ENCODE measurements at regions not wholly inside any gene's neighbourhood (a gene's known extent, or its start where the extent isn't known, plus 50 kb on each side); places are given as distances from the start of the nearest gene placed in this dataset.

DNA sequence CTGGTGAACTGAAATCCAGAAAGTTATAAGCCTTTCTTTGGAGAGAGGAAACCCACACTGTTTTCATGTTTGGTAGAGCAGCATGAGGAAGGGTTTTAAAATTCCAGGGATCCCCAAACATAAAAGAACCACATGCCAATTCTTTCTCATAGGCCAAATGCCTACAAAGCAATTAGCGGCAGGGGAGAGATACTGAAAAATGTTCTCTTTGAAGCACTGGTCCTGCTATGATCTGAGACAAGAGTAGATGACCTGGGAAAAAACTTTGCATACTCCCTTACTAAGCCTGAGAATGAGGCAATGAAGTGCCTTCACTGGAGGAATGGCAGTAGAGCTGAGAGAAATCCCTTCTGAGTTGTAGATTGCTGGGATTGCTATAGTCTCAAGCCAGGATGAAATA lies 1261.7 kb downstream of the DSC3 start:
- Histone ChIP-seq H3K9me3 (ENCODE audit: insufficient read depth, low read length, severe bottlenecking) (no peaks in the 10 kb centered on the region), H2AFZ (ENCODE audit: low read depth, low read length) (no peak overlapping the region), H3K4me3 (ENCODE audit: low read depth in 1 of 2, low read length in 2 of 2) (no peak overlapping the region), H3K27ac (ENCODE audit: low read length) (no peak overlapping the region), H3K79me2 (ENCODE audit: insufficient read depth, low read length) (no peaks in the 10 kb centered on the region), H4K20me1 (ENCODE audit: insufficient read depth, low read length) (no peaks in the 10 kb centered on the region), H3K36me3 (ENCODE audit: insufficient read depth, low read length) (no peaks in the 10 kb centered on the region), H3K4me1 (ENCODE audit: insufficient read depth, low read length) (no peaks in the 10 kb centered on the region), H3K27me3 (ENCODE audit: insufficient read depth, low read length, poor library complexity) (no peaks in the 10 kb centered on the region), H3K9ac (ENCODE audit: low read depth, low read length) (no peak overlapping the region), H3K4me2 (ENCODE audit: insufficient read depth, low read length) (no peak overlapping the region)
- TF ChIP-seq EZH2 (IDR thresholded peaks at IDR 0.05; ENCODE audit: borderline replicate concordance, low read depth, low read length, severe bottlenecking): no peak
- TF ChIP-seq, protein P1, sequence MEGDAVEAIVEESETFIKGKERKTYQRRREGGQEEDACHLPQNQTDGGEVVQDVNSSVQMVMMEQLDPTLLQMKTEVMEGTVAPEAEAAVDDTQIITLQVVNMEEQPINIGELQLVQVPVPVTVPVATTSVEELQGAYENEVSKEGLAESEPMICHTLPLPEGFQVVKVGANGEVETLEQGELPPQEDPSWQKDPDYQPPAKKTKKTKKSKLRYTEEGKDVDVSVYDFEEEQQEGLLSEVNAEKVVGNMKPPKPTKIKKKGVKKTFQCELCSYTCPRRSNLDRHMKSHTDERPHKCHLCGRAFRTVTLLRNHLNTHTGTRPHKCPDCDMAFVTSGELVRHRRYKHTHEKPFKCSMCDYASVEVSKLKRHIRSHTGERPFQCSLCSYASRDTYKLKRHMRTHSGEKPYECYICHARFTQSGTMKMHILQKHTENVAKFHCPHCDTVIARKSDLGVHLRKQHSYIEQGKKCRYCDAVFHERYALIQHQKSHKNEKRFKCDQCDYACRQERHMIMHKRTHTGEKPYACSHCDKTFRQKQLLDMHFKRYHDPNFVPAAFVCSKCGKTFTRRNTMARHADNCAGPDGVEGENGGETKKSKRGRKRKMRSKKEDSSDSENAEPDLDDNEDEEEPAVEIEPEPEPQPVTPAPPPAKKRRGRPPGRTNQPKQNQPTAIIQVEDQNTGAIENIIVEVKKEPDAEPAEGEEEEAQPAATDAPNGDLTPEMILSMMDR (IDR thresholded peaks at IDR 0.05; ENCODE audit: borderline replicate concordance, extremely low read depth, low read length, poor library complexity, severe bottlenecking): no peak
- ATAC-seq (ENCODE audit: insufficient read depth, low read depth) (no peak), DNase-seq (no peak)

DNA sequence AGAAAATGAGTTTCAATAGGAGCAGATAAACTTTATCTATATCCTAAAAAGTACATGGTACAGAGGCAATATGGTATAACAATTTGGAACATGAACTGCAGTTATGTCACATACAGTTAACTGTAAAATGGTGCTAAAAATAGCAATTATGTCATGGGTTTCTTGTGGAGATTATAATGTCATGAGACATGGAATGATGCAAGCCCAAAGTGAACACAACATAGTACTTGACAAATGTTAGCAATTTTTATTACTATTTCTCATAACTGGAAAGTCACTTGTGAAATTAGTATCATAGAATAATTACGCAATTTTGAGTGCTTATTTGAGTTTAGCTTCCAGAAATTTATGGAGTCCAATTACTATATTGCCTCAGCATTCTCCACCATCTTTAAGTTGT lies 1263.4 kb downstream of the DSC3 start:
- Histone ChIP-seq H3K4me2 (ENCODE audit: insufficient read depth, low read length) (no peak overlapping the region), H3K4me1 (ENCODE audit: insufficient read depth, low read length) (no peaks in the 10 kb centered on the region), H3K27ac (ENCODE audit: low read length) (no peak overlapping the region), H4K20me1 (ENCODE audit: insufficient read depth, low read length) (no peaks in the 10 kb centered on the region), H3K36me3 (ENCODE audit: insufficient read depth, low read length) (no peaks in the 10 kb centered on the region), H3K4me3 (ENCODE audit: low read depth in 1 of 2, low read length in 2 of 2) (no peak overlapping the region), H3K27me3 (ENCODE audit: insufficient read depth, low read length, poor library complexity) (no peaks in the 10 kb centered on the region), H3K9me3 (ENCODE audit: insufficient read depth, low read length, severe bottlenecking) (no peaks in the 10 kb centered on the region), H3K9ac (ENCODE audit: low read depth, low read length) (no peak overlapping the region), H3K79me2 (ENCODE audit: insufficient read depth, low read length) (no peaks in the 10 kb centered on the region), H2AFZ (ENCODE audit: low read depth, low read length) (no peak overlapping the region)
- no peak for ATAC-seq (ENCODE audit: insufficient read depth, low read depth)
- no peak for DNase-seq
- TF ChIP-seq EZH2 (IDR thresholded peaks at IDR 0.05; ENCODE audit: borderline replicate concordance, low read depth, low read length, severe bottlenecking): no peak
- TF ChIP-seq, protein P1 (IDR thresholded peaks at IDR 0.05; ENCODE audit: borderline replicate concordance, extremely low read depth, low read length, poor library complexity, severe bottlenecking): no peak

DNA sequence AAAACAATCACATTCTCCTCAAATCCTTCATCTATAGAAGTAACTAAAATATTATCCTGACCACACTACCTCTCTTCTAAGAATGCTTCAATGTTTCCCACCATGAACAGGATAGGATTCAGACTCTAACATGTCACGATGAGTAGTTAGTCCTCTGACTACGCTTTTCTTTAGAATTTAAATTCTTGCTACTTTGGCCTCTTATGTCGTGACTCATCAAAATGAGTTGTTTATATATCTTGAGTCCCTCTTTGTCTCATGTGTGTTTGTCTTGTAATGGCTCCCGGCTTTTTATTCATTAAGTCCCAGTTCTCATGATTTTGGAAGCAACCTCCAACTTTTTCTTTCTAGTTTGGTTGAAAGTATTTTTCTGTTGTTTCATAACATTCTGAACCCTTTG lies 1289.2 kb downstream of the DSC3 start:
- no peaks in the 10 kb centered on the region for H4K20me1 ChIP-seq (ENCODE audit: insufficient read depth, low read length)
- no peaks in the 10 kb centered on the region for H3K27me3 ChIP-seq (ENCODE audit: insufficient read depth, low read length, poor library complexity)
- no peaks in the 10 kb centered on the region for H3K9me3 ChIP-seq (ENCODE audit: insufficient read depth, low read length, severe bottlenecking)
- H3K27ac ChIP-seq (ENCODE audit: low read length): no peak overlapping the region
- no peak for ATAC-seq (ENCODE audit: insufficient read depth, low read depth)
- no peaks in the 10 kb centered on the region for H3K36me3 ChIP-seq (ENCODE audit: insufficient read depth, low read length)
- H3K4me2 ChIP-seq (ENCODE audit: insufficient read depth, low read length): no peak overlapping the region
- no peak overlapping the region for H2AFZ ChIP-seq (ENCODE audit: low read depth, low read length)
- H3K4me3 ChIP-seq (ENCODE audit: low read depth in 1 of 2, low read length in 2 of 2): no peak overlapping the region
- TF ChIP-seq EZH2 (IDR thresholded peaks at IDR 0.05; ENCODE audit: borderline replicate concordance, low read depth, low read length, severe bottlenecking): no peak
- TF ChIP-seq, protein P1 (IDR thresholded peaks at IDR 0.05; ENCODE audit: borderline replicate concordance, extremely low read depth, low read length, poor library complexity, severe bottlenecking): no peak
- no peak overlapping the region for H3K9ac ChIP-seq (ENCODE audit: low read depth, low read length)
- DNase-seq: no peak
- no peaks in the 10 kb centered on the region for H3K4me1 ChIP-seq (ENCODE audit: insufficient read depth, low read length)
- no peaks in the 10 kb centered on the region for H3K79me2 ChIP-seq (ENCODE audit: insufficient read depth, low read length)

DNA sequence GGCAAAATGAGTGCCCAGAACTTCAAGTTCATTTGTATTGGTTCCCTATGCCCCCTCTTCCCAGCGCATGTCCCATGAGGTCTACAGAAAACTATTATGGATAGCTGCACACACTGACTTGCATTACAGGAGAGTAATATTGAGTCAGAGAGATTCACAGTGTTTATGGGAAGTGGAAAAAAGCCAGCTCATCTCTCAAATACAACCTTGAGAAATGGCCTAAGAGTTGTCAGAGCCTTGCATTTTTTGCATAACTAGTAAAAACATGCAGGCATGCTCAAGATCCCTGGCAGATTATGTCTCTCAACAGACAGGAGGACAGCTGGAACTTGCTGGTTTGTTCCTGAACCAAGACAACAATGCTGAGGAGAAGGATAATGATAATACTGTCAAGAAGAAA lies 1292.8 kb downstream of the DSC3 start:
- Histone ChIP-seq H3K79me2 (ENCODE audit: insufficient read depth, low read length) (no peaks in the 10 kb centered on the region), H3K9me3 (ENCODE audit: insufficient read depth, low read length, severe bottlenecking) (no peaks in the 10 kb centered on the region), H3K36me3 (ENCODE audit: insufficient read depth, low read length) (no peaks in the 10 kb centered on the region), H4K20me1 (ENCODE audit: insufficient read depth, low read length) (no peaks in the 10 kb centered on the region), H3K27me3 (ENCODE audit: insufficient read depth, low read length, poor library complexity) (no peaks in the 10 kb centered on the region), H3K4me1 (ENCODE audit: insufficient read depth, low read length) (no peaks in the 10 kb centered on the region), H3K4me3 (ENCODE audit: low read depth in 1 of 2, low read length in 2 of 2) (no peak overlapping the region), H3K27ac (ENCODE audit: low read length) (no peak overlapping the region), H3K9ac (ENCODE audit: low read depth, low read length) (no peak overlapping the region), H3K4me2 (ENCODE audit: insufficient read depth, low read length) (no peak overlapping the region), H2AFZ (ENCODE audit: low read depth, low read length) (no peak overlapping the region)
- no peak for ATAC-seq (ENCODE audit: insufficient read depth, low read depth)
- TF ChIP-seq EZH2 (IDR thresholded peaks at IDR 0.05; ENCODE audit: borderline replicate concordance, low read depth, low read length, severe bottlenecking): no peak
- no peak for DNase-seq
